CD4-positive, alpha-beta T cell treated with Interferon gamma for 1 hour (primary cell): ENCODE measurements at regions not wholly inside any gene's neighbourhood (a gene's known extent, or its start where the extent isn't known, plus 50 kb on each side); places are given as distances from the start of the nearest gene placed in this dataset.

Experiments
- DNase-seq: peaks from one replicate; pipeline ENCODE4 v3.0.0-alpha.2; 2020

- no peak for DNase-seq
Observed at GRCh38 chr22:49330421-49331222, 497.1 kb downstream of the BRD1 start.

DNA sequence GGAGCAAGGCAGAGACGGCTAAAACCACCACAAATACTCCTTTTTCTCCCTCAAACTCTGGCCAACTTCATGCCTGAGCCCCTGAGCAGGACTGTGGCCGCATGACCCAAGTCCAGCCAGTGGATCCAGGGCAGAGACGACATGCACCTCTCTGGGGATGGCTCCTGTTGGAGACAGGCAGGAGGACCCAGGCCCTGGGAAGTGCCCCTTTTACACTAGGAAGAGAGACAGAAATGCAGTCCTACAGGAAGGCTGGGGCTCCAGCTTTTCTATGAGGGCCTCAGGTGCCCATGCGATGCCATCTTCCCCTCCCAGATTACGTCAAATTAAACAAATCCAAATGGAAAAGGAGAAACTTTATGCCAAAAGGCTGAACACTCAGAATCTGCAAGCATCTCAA is 498.0 kb downstream of the BRD1 start:
- DNase-seq: no peak

- no peak for DNase-seq
Observed at GRCh38 chr22:49328630-49329405, 498.9 kb downstream of the BRD1 start.

GRCh38 chr22:49328118-49328475 is 499.6 kb downstream of the BRD1 start:
- DNase-seq: no peak

- DNase-seq: no peak
Observed at GRCh38 chr22:49327411-49328117, 500.1 kb downstream of the BRD1 start.

- DNase-seq: no peak
Observed at GRCh38 chr22:49326558-49326957, 501.1 kb downstream of the BRD1 start.

- DNase-seq: no peak
Observed at GRCh38 chr22:49325531-49326395, 501.9 kb downstream of the BRD1 start.

DNA sequence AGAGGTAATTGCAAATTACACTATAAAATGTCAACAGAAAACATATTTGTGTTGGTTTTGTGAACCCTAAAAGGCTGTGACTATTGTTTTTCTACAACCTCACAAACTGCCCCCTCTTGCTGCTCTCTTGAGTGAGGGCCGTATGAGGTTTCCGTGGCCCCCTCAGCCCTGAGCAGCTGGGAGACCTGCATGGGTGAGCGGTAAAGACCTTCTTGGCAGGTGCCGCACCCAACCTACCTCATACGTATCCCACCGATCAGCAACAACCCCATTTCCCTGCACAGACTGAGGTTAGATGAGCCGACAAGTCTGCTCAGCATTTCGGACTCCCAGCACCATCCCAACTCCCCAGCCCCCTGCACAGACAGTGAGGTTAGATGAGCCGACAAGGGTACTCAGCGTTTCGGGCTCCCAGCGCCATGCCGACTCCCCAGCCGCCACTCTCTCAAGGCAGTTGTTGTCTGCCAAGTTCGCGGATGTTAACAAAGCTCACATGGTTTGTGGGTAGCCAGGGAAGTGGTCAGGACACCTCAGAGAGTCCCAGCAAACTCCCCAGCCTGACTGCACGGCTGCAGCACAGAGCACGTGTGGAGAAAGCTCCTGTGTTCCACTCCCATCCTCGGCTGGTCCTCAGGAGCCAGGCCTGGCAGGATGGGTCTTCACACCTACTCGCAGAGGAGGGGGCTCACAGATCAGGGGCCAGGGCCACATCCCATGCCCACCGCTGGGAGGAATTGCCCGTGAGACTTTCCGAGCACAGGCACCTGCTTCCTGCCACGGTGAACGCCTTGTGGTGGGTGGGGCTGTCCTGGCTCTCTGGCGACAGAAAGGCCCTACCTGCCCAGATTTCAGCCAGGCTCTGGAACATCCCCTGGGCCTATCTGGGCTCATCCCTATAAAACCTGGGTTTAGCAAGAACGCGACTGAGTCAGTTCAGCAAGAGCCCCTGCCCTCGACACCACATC is 502.9 kb downstream of the BRD1 start:
- DNase-seq: no peak

- no peak for DNase-seq
Observed at GRCh38 chr22:49323751-49324415, 503.8 kb downstream of the BRD1 start.

- no peak for DNase-seq
Observed at GRCh38 chr22:49322861-49323622, 504.6 kb downstream of the BRD1 start.

DNA sequence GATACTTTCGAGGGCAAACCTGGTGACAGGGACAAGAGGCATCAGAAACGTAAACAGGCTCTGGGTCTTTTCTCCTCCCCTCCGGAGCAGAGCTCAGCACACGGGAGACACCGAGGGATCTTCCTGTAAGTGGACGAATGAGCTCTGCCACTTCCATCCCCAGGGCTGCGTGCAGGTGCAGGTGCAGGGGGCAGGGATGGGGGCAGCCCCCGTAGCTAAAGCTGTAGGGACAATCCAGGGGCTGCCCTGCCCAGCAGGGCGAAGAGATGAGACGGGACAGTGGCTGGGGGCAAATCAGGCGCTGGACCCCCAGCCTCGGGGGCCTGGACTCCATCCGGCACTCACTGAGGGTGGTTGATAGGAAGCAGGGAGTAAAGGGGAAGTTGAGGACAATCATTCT is 505.4 kb downstream of the BRD1 start:
- DNase-seq: no peak

- no peak for DNase-seq
Observed at GRCh38 chr22:49321477-49322055, 506.1 kb downstream of the BRD1 start.

DNA sequence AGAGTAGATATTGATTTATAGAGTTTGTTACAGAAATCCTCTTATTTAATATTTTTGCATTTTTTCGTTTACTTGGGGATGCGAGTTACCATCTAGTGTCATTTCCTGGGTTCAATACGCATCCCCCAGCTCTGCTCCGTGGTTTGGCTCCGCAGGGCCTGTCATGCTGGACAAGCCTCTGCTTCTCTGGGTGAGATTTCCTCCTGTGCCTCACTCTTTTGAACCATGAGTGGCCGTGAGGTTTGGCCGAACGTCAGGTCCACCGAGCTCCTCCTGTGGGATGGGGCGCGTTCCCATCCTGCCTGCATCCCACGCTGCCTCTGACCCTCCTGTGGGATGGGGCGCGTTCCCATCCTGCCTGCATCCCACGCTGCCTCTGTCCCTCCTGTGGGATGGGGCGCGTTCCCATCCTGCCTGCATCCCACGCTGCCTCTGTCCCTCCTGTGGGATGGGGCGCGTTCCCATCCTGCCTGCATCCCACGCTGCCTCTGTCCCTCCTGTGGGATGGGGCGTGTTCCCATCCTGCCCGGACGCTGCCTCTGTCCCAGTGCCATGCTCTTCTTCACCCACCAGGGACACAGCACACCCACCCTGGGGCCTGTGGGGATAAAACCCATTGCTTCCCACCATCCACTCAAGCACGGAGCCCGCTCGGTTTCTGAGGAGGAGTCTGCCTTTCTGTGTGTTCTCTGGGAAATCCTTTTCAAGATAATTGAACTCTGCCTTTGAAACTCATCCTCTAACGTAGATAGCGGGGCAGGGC is 506.8 kb downstream of the BRD1 start:
- DNase-seq: no peak

DNA sequence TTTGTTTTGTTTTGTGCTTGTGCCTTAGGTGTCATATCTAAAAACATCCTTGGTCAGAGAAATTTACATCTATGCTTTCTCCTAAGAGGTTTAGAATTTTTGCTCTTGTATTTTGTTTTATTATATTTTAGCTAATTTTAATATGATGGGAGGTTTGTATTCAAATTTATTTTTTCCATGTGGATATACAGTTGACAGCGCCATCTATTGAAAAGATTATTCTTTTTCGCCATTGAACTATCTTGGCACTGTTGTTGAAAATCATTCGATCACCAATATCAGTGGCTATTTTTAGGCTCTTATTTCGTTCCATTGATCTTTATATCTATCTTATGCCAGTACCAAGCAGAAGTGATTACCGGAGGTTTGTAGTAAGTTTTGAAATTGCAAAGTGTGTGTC is 510.3 kb downstream of the BRD1 start:
- no peak for DNase-seq

- no peak for DNase-seq
Observed at GRCh38 chr22:49312601-49313000, 515.1 kb downstream of the BRD1 start.

DNA sequence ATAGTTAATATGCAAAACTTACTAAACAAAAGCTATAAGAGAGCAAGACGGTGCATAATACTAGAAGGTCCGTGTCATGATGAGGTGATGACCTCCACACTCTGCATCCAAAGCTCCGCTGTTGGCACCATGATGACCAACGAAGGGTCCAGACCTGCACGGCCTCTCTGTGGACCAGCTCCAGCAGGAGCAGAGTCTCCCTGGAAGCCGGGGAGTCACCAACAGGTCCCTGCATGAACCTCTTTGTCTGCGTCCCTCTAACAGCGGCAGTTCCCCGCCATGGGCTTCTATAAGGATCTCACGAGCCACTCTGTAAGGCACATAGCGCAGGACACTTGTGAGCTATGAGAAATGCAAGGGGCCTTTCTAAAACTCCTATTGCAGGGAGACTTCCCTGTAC is 517.3 kb downstream of the BRD1 start:
- DNase-seq: no peak

GRCh38 chr22:49308300-49308699 is 519.4 kb downstream of the BRD1 start:
- DNase-seq: no peak

GRCh38 chr22:49307870-49308269 is 519.8 kb downstream of the BRD1 start:
- DNase-seq: no peak

DNA sequence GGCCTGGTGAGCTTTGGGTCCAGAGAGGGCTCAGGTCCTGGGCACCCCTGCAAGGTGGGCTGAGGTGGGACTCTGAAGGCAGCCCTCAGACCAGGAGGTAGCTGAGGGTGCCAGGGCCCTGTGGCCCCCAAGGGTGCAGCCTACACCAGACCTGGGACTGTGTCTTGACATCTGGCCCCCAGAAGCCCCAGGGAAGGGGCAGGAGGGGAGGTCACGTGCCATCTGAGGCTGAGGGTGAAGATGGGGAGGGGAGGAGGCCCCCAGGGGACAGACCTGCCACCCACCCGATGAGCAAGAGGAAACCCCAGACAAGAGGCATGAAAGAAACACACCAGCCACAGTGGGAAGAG is 520.2 kb downstream of the BRD1 start:
- no peak for DNase-seq
